GM19025 (cell line): ENCODE measurements at regions not wholly inside any gene's neighbourhood (a gene's known extent, or its start where the extent isn't known, plus 50 kb on each side); places are given as distances from the start of the nearest gene placed in this dataset.

Experiments used
- ATAC-seq: cut with Tn5 transposase; IDR thresholded peaks from one replicate; pipeline ENCODE4 v1.9.1; 2021; ENCODE audit warnings: mild to moderate bottlenecking, low read depth, moderate library complexity; ENCODE audit not compliant: unreplicated experiment

DNA sequence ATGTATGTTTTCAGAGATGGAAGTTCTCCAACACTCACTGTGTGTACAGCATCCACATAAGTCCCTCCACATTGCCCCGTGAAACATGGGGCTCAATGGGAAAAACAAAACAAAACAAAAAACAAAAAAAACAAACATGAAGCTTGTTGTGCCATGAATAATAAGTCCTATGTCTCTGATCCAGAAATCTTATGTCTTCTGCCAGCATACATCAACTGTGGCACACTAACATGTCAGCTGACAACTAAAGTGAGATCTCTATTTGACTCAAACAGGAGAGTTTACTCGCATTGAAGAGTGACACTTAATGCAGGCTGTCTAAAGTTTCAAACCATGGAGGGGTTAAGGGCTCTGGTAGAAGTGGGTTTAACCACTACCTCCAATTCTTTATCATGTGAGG, 180.2 kb upstream of the ROBO1 start:
- no peak for ATAC-seq

DNA sequence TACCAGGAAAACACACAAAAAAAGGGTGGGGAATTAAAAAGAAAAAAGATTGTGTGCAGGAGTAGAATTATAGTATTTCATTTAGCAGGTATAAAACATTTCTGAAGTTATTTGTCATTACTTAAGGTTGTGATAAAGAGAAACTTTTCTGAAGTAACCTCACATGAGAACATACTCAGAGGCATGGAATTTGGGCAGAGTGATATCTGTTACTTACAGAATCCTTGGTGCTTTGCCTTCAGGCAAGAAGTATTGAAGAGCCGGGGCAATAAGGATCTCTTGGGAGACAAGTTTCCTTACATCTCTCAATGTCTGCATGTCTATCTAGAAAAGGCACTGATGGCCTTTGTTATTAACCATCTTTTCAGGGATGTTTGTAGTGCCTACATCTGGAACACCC, 179.7 kb upstream of the ROBO1 start:
- ATAC-seq: no peak

DNA sequence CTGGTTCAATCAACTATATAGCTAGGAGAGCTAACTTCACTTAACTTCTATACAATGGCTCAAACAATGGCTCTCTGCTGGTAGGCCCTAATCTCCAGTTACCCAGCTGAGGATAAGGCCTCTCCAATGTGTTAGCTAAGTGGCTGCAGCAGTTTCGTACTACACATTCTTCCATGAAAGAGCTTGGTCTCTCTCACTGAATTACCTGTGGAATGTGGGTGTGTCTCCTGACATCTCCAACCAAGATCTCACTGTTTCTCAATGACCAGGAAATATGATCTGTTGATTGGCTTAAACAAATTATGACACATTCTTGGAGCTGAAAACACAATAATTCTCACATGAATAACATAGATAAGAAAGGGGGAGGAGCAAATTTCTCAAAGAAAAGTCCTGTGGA, 169.8 kb upstream of the ROBO1 start:
- no peak for ATAC-seq

DNA sequence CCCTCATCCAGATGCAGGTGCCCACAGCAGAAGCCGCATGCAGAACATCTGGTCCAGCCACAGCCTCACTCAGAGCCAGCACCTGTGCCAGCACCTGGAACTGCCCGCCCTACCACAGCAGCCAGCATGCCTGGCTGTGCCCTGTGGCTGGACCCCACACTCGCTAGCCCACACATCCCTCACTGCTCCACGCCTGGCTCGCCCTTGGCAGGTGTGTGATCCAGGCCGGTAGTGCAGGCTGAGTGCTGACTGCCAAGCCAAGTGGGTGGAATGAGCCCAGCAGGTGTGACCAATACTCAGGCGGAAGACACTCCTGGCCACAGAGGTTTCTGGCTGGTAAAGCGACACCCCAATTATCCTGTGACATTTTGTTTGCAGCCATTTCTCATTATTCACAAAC, 162.4 kb upstream of the ROBO1 start:
- ATAC-seq: no peak

DNA sequence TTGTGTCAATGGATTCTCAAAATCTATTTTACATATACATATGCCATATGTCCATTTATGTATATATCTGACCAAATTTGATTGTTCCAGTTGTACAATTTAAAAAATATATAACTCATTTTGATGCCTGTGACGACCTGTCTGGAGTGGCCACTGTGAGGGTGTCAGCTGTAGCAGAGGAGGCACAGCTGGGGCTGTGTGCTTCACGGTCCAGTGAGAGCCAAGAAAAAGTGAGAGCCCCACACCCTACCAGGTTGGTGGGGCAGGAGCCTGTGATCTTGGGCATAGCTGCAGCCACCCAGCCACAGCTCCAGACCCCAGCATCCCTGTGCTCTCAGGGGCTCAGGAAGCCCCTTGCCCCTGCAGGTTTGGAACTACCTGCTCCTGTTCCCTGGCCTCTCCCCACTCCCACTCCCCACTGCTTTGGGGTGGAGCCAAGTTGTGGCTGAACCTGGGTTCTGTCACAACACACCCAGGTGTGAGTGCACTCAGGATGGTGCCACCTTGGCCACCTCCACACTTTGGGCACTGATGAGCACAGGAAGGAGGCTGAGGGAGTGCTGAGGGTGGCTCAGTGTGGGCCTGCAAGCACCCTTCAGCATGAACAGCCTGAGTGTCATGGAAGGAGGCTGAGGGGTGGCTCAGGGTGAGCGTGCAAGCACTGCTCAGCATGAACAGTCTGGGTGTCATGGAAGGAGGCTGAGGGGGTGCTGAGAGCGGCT, 161.1 kb upstream of the ROBO1 start:
- ATAC-seq: no peak

DNA sequence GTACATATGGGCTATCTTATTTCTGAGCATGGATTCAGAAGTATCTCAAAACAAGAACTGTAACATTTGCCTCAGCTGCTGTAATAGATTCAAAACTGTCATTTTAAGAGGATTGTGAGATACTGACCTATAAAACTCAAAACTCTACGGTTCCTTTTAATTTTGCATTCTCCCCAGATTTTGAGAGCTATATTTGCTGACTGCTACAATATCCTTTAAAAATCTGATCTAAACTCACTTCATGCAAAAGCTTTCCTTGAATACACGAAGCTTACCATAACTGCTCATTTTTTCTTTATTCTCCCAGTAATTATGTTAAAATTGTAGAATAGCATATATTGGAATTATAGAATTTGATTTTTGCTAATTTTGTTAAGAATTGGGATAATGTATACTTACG, 158.7 kb upstream of the ROBO1 start:
- ATAC-seq: no peak

DNA sequence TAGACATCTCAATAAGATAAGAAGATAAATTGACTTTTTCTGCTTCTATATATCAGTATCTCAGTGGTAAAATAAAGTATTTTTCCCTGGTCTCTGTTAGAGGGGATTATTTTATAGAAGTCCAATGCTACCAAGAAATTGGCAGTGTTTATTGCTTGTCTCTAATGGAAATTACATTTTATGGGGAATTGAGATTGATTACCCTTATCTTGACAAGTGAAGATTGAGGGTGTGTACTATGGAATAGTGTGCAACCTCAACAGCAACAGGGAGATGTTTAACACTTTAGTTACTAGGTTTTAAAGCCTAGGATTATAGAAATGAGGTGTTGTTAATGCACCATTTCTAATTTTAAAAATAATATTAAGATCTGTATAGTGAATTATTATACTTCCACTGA, 154.8 kb upstream of the ROBO1 start:
- ATAC-seq: no peak

DNA sequence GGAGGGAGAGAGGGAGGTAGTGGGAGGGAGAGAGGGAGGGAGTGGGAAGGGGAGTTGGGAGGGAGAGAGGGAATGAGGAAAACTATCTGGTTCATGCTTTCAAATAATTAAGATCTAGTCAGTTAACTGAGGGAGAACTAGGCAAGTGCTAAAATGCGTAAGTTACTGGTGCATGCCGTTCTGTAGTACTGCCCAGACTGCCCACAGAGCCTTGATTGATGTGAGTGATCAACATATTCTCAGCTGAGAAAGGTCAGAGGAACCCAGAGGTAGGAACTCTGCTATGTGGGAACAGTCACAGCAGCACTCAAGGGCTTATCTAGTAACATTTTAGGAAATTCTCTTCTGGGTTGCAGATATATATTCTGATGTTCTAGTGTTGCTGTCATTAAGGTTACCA, 149.8 kb upstream of the ROBO1 start:
- no peak for ATAC-seq

DNA sequence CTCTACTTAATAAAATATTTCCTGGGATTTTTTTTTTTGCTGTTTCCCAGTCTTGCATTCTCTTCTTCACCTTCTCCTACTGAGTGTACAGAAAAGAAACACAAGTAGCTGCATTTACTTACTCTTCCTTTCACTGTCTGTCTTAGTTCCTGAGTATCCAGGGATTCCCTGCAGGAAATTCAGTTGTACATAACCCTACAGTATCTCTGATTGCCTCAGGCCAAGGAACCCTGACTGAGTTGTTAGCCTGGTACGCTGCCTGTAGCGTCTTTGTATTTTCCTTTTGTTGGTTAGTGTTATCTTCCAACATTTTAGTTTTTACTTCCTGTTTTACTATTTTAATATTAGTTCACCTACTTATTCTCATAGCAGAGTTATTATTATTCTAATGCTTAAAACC, 142.5 kb upstream of the ROBO1 start:
- no peak for ATAC-seq

DNA sequence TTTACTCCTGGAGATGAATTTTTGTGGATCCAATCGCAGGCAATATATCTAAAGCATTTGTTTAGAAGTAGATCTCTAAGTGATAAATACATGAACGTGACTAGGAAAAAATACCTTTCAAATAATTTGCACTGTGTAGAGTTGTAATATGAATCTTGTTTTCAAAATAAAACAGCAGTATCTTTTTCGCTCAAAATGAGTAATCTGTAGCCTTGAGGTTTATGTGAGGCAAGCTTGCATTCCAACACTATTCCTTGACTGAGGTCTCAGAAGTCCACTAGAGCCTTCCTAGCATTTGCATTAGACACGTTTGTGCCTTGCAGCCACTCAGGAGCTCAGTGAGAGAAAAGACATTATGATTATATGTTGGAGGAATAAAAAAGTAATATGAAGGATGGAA, 138.3 kb upstream of the ROBO1 start:
- ATAC-seq: no peak

DNA sequence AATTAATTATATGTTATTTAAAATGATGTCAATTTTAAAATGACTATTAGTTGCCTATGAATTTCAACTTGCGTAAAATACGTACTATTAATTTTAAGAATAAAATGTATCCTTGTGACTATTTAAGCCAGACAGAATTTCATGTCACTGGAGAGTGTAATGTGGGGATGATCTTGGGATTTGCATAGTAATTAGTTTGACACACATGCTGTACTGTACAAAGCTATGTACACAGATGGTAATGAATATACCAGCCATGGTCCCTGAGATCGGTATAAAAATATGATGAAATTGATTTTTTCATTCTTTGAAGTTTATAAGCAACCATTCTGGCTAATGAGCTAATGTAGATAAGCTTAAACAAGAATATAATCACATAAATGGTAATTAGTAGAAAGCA, 134.4 kb upstream of the ROBO1 start:
- no peak for ATAC-seq

DNA sequence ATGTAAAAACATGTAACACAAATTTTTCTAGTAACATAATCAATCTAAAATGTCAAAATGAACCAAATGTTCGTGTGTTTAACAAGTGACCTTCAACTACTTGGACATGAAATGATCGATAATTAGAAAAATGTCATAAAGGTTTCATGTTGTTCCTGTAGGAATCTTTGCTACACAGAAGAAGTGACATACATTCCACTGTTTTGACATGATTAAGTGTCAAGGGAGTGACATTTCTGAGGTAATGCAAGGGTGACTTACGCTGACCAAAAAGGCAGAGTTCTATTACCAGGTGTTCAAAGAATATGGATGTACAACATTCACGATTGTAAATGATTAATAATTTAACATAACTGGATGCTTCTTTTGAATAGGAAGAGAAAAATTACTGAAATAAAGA, 131.1 kb upstream of the ROBO1 start:
- ATAC-seq: no peak

DNA sequence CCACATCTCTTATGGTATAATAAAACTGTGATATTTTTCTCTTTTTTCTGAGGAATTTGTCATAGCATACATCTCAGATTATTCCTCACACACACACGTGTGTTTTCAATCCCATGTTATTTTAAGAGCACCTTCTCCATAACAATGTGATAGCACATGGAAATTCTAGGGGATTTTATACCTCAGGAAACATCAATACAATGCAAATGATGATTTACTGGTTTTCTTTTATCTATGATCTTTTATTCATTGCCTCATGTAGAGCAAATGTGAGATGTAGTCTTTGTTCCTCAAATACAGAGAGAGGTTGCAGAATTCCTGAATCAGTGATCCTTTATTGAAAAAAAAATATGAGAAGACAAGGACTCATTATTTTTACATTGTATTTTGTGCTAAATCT, 128.3 kb upstream of the ROBO1 start:
- ATAC-seq: no peak

DNA sequence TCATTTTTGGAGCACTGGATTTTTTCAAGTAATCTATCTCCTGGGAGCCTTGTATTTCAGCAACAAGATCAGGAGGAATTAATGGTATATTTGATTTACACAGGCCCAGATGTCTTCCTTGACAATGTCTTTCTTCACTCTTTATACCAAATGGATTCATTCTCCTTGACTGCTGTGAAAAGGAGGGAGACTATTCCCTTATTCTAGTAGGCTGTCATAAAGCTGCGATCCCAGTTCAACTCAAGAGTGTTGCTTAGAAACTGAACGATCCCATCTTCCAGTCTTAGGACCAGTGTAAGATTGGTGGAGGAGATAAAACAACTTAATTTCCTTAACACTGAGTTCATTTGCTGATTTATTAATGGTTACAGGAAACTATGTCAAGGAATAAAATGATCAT, 119.4 kb upstream of the ROBO1 start:
- ATAC-seq: no peak

DNA sequence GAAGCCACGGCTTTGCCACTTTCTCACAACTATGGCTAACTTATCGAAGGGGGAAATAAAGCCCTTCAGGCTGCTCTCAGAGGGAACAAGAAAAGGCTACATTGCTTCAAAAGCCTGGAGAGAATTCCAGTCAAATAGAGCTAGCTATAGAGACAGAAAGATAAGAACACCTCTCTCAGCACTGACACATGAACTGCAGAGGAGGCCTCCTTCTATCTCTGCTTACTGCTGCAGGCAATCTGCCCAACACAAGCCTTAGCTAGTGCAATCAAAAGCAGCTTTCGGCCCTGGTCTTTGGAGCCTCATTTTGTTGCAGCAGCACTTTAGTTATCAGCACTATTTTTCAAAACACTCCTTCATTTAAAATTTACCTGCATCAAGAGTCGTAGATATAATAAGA, 118.4 kb upstream of the ROBO1 start:
- no peak for ATAC-seq

DNA sequence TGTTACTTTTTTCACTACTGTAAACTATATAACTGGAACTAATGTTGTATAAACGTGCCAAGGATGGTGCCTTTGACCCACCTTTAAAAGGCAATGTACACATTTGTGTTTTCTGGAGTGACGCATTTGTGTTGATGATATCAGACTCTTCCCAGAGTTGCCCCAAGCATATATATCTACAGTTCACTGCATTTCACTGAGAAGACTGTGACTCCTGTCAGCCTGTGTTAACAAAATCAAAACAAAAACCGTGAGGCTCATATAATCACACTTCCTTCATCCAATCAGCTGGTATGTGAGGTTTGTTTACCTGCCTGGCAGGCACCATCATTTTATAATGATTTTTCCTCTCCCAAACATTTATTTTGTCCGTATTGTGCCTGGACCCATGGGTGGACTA, 117.6 kb upstream of the ROBO1 start:
- no peak for ATAC-seq

DNA sequence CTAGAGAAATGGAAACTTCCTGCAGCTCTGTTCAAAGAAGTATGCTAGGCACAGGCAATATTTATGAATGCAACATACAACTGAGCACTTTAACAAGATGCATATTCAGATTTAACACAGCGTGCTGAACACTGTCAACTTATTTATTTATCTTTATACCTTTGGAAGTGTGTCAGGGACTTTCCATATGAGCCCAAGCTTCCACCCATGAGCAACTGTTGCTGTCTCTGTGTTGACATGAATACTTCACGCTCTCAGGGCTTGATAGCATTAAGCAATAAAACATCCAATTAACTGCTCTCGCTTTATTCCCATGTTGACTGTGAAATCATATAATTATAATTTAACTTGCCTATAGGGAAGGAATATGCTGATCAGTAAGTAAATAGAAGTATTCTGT, 116.6 kb upstream of the ROBO1 start:
- no peak for ATAC-seq

DNA sequence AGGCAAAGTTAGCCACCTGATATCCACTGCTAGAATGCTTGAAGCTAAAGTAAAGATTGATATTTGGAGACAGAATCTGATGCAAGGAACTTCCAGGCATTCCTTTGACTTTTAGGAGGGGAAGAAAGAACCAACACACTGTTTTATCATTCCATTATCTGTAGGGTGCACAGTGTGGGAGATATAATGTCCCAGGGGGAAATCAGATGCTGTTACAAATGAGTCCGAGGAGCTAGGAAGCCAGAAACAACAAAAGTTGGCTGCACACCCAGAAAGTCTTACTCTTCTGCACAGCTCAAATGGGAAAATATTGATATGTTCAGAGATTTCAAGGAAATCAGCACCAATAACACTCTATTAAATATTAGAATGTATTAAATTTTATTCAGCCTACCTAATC, 113.6 kb upstream of the ROBO1 start:
- no peak for ATAC-seq

DNA sequence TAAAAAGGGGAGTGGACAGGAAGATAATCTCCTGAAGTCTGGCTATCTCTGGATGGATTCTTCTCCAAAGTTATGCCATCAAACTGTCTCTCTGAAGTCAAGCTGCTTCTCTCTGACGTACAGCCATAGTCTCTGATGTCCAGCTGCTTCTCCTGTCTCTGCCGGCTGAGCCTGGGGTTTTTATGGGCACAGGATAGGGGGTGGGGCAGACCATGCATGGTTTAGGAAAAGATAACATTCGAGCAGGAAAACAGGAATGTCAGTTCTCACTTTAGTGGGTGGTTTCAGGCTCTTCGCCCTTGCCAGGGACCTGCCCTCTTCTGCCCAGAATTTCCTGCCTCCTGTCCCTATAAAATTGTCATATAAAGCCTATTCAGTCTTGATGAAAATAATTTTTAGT, 110.9 kb upstream of the ROBO1 start:
- ATAC-seq: no peak

DNA sequence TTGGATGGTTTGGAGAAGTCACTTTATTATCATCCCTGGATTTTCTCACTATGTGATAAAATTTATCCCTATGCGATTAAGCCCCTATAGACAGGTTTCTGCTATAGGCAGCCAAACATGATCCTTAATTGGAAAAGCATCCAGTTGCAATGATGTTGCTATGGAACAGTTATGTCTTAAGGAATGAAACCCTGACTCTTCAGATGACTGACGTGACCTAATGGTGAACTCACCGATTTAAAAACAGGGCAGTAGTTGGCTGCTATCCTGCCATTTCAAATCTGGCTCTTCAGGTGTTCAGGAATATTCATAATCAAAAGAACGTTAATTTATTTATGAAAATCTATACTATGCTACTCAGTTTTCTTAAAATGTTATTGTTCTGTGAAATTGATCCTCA, 106.8 kb upstream of the ROBO1 start:
- ATAC-seq: no peak

DNA sequence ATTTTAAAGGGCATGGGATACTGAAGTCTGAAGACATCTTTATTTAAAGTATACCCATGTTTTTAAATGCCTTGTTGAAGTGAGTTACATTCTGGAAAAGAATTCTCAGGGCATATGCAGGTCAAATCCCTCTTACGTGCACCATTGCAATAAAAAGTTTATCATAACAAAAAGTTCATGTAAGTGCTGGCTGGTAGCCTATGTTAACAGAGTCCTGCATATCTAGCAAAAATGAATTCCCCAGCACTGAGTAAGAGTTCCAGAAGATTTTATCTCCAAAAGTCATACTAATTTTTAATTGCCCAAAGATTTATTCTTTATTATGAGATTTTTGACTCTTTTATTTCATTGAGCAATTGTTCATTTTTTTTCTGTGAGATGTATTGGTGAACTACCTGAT, 104.7 kb upstream of the ROBO1 start:
- ATAC-seq: no peak

DNA sequence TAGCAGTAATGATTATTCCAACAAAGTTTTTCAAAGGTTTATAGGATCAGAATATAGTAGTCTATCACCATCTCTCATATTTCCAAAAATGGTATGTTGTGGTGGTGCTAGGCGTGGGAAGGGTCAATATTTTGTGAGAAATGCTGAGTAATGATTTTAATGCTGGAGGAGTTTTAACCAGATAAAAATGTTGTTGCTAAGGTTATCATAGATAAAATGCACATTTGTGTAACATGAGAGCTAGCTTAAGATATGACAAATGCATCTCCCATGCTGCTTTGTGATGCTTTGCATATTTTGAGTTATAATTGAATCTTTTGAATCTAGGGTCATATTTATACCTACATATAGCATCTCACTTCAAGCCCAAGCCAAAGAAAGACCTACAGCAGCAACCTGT, 103.9 kb upstream of the ROBO1 start:
- no peak for ATAC-seq

DNA sequence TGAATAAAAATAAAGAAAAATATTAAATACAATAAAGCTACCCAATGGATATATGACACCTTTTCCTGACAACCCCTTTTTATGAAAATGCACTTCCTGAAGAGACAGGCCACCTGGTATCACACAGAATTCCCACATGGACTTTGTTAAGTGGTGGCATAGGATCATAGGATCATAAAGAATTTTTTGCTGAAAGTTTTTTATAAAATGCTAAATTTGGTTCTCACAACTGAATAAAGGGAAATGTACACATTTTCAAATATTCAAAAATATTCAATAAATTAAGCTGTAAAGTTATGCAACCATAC, 102.5 kb upstream of the ROBO1 start:
- no peak for ATAC-seq
